Caco-2 (cell line): ENCODE measurements at regions not wholly inside any gene's neighbourhood (a gene's known extent, or its start where the extent isn't known, plus 50 kb on each side); places are given as distances from the start of the nearest gene placed in this dataset.

ENCODE experiments used
- BruUV-seq: library from RNA; stranded (reverse); fragments of 400-500 nt; replicated peaks from 2 replicates; lab custom pipeline; 2021; lab: Mats Ljungman, UMichigan
- CTCF ChIA-PET: fragments of 300-600 bp; sonication (Branson Sonifier 250); formaldehyde crosslinking; loops from one replicate; lab custom pipeline; 2022; ENCODE audit warnings: antibody characterized with exemption; lab: Charles Lee
- POLR2A ChIA-PET: fragments of 300-600 bp; sonication (Branson Sonifier 250); formaldehyde crosslinking; loops from one replicate; lab custom pipeline; 2022; ENCODE audit warnings: antibody characterized with exemption; lab: Charles Lee
- DNase-seq, 2 experiments: peaks; one replicate each; pipeline versions ENCODE4 v3.0.0 to v3.0.0-alpha.2; 2020 to 2022
- H3K27me3 ChIP-seq: replicated peaks from 2 replicates; pipeline ENCODE4 v1.6.0; 2011; ENCODE audit warnings: low read length; ENCODE audit not compliant: control insufficient read depth, insufficient read depth
- H3K36me3 ChIP-seq: 2 replicates; pipeline ENCODE4 v1.5.1; 2011; ENCODE audit warnings: low read length; ENCODE audit not compliant: control insufficient read depth, insufficient read depth
- H3K4me1 ChIP-seq: fragments of 250-450 bp; sonication (Bioruptor Pico); 2 replicates; pipeline ENCODE4 v1.5.1; 2020; ENCODE audit warnings: mild to moderate bottlenecking
- H3K4me3 ChIP-seq: 2 replicates; pipeline ENCODE4 v1.5.1; 2011; ENCODE audit warnings: low read depth, mild to moderate bottlenecking, control low read depth, low read length
- H3K9me3 ChIP-seq: fragments of 250-450 bp; sonication (Bioruptor Pico); 2 replicates; pipeline ENCODE4 v1.5.1; 2020; ENCODE audit warnings: mild to moderate bottlenecking, moderate library complexity
- H3K27ac Mint-ChIP-seq: one replicate; pipeline ENCODE4 v1.8.0; 2022; ENCODE audit warnings: mixed read lengths; ENCODE audit not compliant: unreplicated experiment
- H3K27me3 Mint-ChIP-seq: one replicate; pipeline ENCODE4 v1.8.0; 2022; ENCODE audit warnings: mixed read lengths; ENCODE audit not compliant: insufficient read depth, unreplicated experiment
- H3K36me3 Mint-ChIP-seq: one replicate; pipeline ENCODE4 v1.8.0; 2022; ENCODE audit warnings: mild to moderate bottlenecking, mixed read lengths; ENCODE audit not compliant: insufficient read depth, unreplicated experiment
- H3K4me1 Mint-ChIP-seq: one replicate; pipeline ENCODE4 v1.8.0; 2022; ENCODE audit warnings: low read depth, mixed read lengths; ENCODE audit not compliant: unreplicated experiment
- H3K4me3 Mint-ChIP-seq: one replicate; pipeline ENCODE4 v1.8.0; 2022; ENCODE audit warnings: mild to moderate bottlenecking, moderate library complexity, mixed read lengths; ENCODE audit not compliant: unreplicated experiment
- H3K9me3 Mint-ChIP-seq: one replicate; pipeline ENCODE4 v1.8.0; 2022; ENCODE audit warnings: mixed read lengths; ENCODE audit not compliant: unreplicated experiment
- CTCF ChIP-seq, 2 experiments: fragments of 200-600 bp in 1 of 2; IDR thresholded peaks; 1 replicate in 1 of 2; 2 replicates in 1 of 2; pipeline versions ENCODE4 v1.5.1 to v1.8.0; 2011 to 2022; ENCODE audit warnings: antibody characterized with exemption in 1 of 2, control low read depth in 1 of 2, inconsistent platforms in 1 of 2, low read depth in 1 of 2, low read length in 1 of 2, mild to moderate bottlenecking in 1 of 2, moderate library complexity in 1 of 2; ENCODE audit not compliant: insufficient read depth in 1 of 2, severe bottlenecking in 1 of 2, unreplicated experiment in 1 of 2
- intact Hi-C: fragments of 100-400 bp; cut with micrococcal nuclease; formaldehyde crosslinking; loops from one replicate; pipeline ENCODE4 v1.10.0; 2022; ENCODE audit not compliant: unreplicated experiment

- intact Hi-C loops: loop anchor here (1.0 kb wide), 3 partner anchors 175 to 307 kb away; no protein-coding TSS in a partner anchor
- ChIA-PET POLR2A (no interaction called here), CTCF (interaction anchor here (2.4 kb wide), 1 partner anchor 306 kb away, joined by 5 read pairs; no protein-coding TSS in a partner anchor)
- Histone ChIP-seq H3K27me3 (no peaks in the 10 kb centered on the region), H3K4me1 (no peaks in the 10 kb centered on the region), H3K4me3 (no peak overlapping the region), H3K9me3 (no peaks in the 10 kb centered on the region), H3K36me3 (no peaks in the 10 kb centered on the region)
- H3K9me3 Mint-ChIP-seq: no peaks in the 10 kb centered on the region
- H3K4me3 Mint-ChIP-seq: no peak overlapping the region
- H3K4me1 Mint-ChIP-seq: peaks cover 6% of the 10 kb centered on the region
- DNase-seq: peak in 1 of 2 experiments; percentile 59
- peak; percentile 100 for TF ChIP-seq CTCF (IDR thresholded peaks at IDR 0.05; ENCODE audit: insufficient read depth in 1 of 2, low read depth in 1 of 2, low read length in 1 of 2, severe bottlenecking in 1 of 2, unreplicated experiment in 1 of 2)
- H3K27me3 Mint-ChIP-seq: peaks cover 13% of the 10 kb centered on the region
- no peak overlapping the region for H3K27ac Mint-ChIP-seq
- no TSS peak for BruUV-seq
- no peaks in the 10 kb centered on the region for H3K36me3 Mint-ChIP-seq
These were observed 337.7 kb upstream of the NPVF start for GRCh38 chr7:25565949-25566348.

- H3K4me3 Mint-ChIP-seq: no peak overlapping the region
- POLR2A ChIA-PET: no interaction called here
- H3K27me3 ChIP-seq: no peaks in the 10 kb centered on the region
- no peak for DNase-seq
- H3K9me3 Mint-ChIP-seq: no peaks in the 10 kb centered on the region
- H3K4me1 Mint-ChIP-seq: peaks cover 6% of the 10 kb centered on the region
- no peak for TF ChIP-seq CTCF (IDR thresholded peaks at IDR 0.05; ENCODE audit: insufficient read depth in 1 of 2, low read depth in 1 of 2, low read length in 1 of 2, severe bottlenecking in 1 of 2, unreplicated experiment in 1 of 2)
- BruUV-seq: no TSS peak
- no peaks in the 10 kb centered on the region for H3K9me3 ChIP-seq
- H3K27me3 Mint-ChIP-seq: peaks cover 6% of the 10 kb centered on the region
- no peak overlapping the region for H3K27ac Mint-ChIP-seq
- CTCF ChIA-PET: interaction anchor here (1.2 to 3.2 kb wide), 4 partner anchors 175 to 309 kb away, joined by 3 to 9 read pairs (median 4); no protein-coding TSS in a partner anchor
- no peaks in the 10 kb centered on the region for H3K4me1 ChIP-seq
- intact Hi-C loops: no loop called here
- no peaks in the 10 kb centered on the region for H3K36me3 Mint-ChIP-seq
- no peak overlapping the region for H3K4me3 ChIP-seq
- no peaks in the 10 kb centered on the region for H3K36me3 ChIP-seq
These were observed 339.1 kb upstream of the NPVF start for GRCh38 chr7:25567430-25567829.

- no peak for TF ChIP-seq CTCF (IDR thresholded peaks at IDR 0.05; ENCODE audit: insufficient read depth in 1 of 2, low read depth in 1 of 2, low read length in 1 of 2, severe bottlenecking in 1 of 2, unreplicated experiment in 1 of 2)
- H3K4me3 Mint-ChIP-seq: no peak overlapping the region
- ChIA-PET POLR2A (no interaction called here), CTCF (interaction anchor here (1.1 kb wide), 1 partner anchor 310 kb away, joined by 3 read pairs; no protein-coding TSS in a partner anchor)
- Histone ChIP-seq H3K36me3 (no peaks in the 10 kb centered on the region), H3K27me3 (no peaks in the 10 kb centered on the region), H3K9me3 (no peaks in the 10 kb centered on the region), H3K4me3 (no peak overlapping the region), H3K4me1 (no peaks in the 10 kb centered on the region)
- no peak for DNase-seq
- no peaks in the 10 kb centered on the region for H3K9me3 Mint-ChIP-seq
- H3K27ac Mint-ChIP-seq: no peak overlapping the region
- H3K36me3 Mint-ChIP-seq: no peaks in the 10 kb centered on the region
- no TSS peak for BruUV-seq
- intact Hi-C loops: no loop called here
- H3K27me3 Mint-ChIP-seq: peaks cover 2% of the 10 kb centered on the region
- peaks cover 6% of the 10 kb centered on the region for H3K4me1 Mint-ChIP-seq
These were observed 341.5 kb upstream of the NPVF start for GRCh38 chr7:25569765-25570164.
